Heart left ventricle (tissue), 13 donors: ENCODE measurements at regions not wholly inside any gene's neighbourhood (a gene's known extent, or its start where the extent isn't known, plus 50 kb on each side); places are given as distances from the start of the nearest gene placed in this dataset.

Source experiments
- CTCF ChIP-seq, 12 donors: fragments of 200-600 bp; sonication (generic) in 4 of 12; IDR thresholded peaks; one replicate each; pipeline versions ENCODE4 v1.5.0 to v1.8.0; 2018 to 2022; ENCODE audit warnings: antibody characterized with exemption in 12 of 12, mild to moderate bottlenecking in 5 of 12
- POLR2A ChIP-seq, 2 donors: fragments of 450-650 bp; IDR thresholded peaks; one replicate each; pipeline ENCODE4 v1.6.1; 2017; ENCODE audit warnings: antibody characterized with exemption in 2 of 2, mild to moderate bottlenecking in 2 of 2, moderate library complexity in 2 of 2
- donor health status: ischemic (EF 13 %, LVEDD 7.1; RV severe dilation, severe dysfunction).
- donor health status: DM: no; HTN: yes; CAD: no.
- donor health status: DM: no; HTN: no; CAD: no.
- donor health status: ischemic (EF 25% LVEDD 6.9; RV normal size, moderate dysfunction).
- donor health status: ischemic (EF 25% LVEDD 5.7; RV mildly dilated, moderate dysfunction).
- donor health status: ischemic (EF 35%, LVEDD 5.7; RV mildly dilated, moderate dysfunction).
- donor health status: nonischemic (EF 11% LVEDD 7.7; RV severe dilation, severe dysfunction).
- donor health status: DM: yes; HTN: yes; CAD: no.
- donor health status: PGD.
- donor health status: ischemic (EF 29% LVEDD 5.4; RV normal size, mild dysfunction).
- donor health status: nonischemic (EF 23%, LVEDD 6.1; RV moderate dilation, normal function).

- TF ChIP-seq CTCF (IDR thresholded peaks at IDR 0.05) (no peak), POLR2A (IDR thresholded peaks at IDR 0.05) (no peak)
These were observed 1567.8 kb upstream of the SLC10A2 start for GRCh38 chr13:104634016-104634415.
